ENCODE measurements at regions not wholly inside any gene's neighbourhood (a gene's known extent, or its start where the extent isn't known, plus 50 kb on each side); places are given as distances from the start of the nearest gene placed in this dataset.
"Not testable (repeated sequence)": the region's sequence is repeated elsewhere in the genome, so short reads cannot be mapped to it uniquely, and the experiment has no call there.

GRCh38 chr6:73929405-73929804, 233.4 kb downstream of the CD109 start:
- DNase-seq (ENCODE audit: low read depth): no peak
- no peak for TF ChIP-seq CTCF (IDR thresholded peaks at IDR 0.05; ENCODE audit: insufficient read depth, low read depth, low read length)
- no peak overlapping the region for H3K4me3 ChIP-seq (ENCODE audit: low read depth, low read length)

- TF ChIP-seq CTCF (IDR thresholded peaks at IDR 0.05; ENCODE audit: insufficient read depth, low read depth, low read length): no peak
- H3K4me3 ChIP-seq (ENCODE audit: low read depth, low read length): no peak overlapping the region
- DNase-seq (ENCODE audit: low read depth): no peak
Observed at GRCh38 chr6:73927421-73927820, 231.4 kb downstream of the CD109 start.

- H3K4me3 ChIP-seq (ENCODE audit: low read depth, low read length); DNase-seq (ENCODE audit: low read depth): not testable (repeated sequence)
Observed at GRCh38 chr6:73925703-73926102, 229.7 kb downstream of the CD109 start.

DNA sequence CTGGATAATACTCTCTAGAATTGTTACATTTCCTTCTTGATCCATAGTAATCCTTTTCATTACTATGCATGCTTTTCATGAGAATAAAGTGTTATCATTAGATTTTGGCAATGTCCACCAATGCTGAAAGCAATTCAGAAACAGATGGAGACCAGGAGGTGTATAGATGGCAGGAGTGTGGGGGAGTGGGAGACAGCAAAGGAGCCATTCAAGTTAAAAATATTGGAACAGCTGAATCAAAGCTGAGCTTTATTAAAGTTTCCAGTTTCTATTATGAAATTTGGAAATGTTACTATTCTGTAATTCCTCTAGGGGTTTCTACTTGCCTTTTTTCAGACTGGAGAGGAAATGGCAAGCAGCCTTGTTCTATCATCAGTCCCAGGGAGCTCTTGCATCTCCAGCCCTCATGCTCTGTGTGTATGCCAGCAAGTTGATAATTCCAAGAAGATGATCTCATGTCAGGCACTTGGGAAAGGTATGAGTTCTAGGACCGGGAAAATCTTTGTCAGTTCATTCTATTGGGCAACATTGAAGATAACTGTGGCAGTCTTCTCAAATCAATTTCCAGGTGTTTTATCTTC, 228.0 kb downstream of the CD109 start:
- DNase-seq (ENCODE audit: low read depth): peak; percentile 38
- TF ChIP-seq CTCF (IDR thresholded peaks at IDR 0.05; ENCODE audit: insufficient read depth, low read depth, low read length): no peak
- H3K4me3 ChIP-seq (ENCODE audit: low read depth, low read length): no peak overlapping the region

DNA sequence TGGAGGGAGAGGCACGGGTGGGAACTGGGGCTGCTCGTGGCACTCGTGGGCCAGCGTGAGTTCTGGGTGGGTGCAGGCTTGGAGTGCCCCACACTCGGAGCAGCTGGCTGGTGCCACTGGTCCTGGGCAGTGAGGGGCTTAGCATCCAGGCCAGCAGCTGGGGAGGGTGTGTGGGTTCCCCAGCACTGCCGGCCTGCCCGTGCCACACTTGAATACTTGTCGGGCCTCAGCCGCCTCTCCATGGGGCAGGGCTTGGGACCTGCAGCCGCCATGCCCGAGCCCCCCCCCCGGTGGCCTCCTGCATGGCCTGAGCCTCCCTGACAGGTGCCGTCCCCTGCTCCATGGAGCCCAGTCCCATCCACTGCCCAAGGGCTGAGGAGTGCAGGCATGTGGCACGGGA, 207.2 kb downstream of the CD109 start:
- H3K4me3 ChIP-seq (ENCODE audit: low read depth, low read length): no peak overlapping the region
- TF ChIP-seq CTCF (IDR thresholded peaks at IDR 0.05; ENCODE audit: insufficient read depth, low read depth, low read length): no peak
- DNase-seq (ENCODE audit: low read depth): no peak

DNA sequence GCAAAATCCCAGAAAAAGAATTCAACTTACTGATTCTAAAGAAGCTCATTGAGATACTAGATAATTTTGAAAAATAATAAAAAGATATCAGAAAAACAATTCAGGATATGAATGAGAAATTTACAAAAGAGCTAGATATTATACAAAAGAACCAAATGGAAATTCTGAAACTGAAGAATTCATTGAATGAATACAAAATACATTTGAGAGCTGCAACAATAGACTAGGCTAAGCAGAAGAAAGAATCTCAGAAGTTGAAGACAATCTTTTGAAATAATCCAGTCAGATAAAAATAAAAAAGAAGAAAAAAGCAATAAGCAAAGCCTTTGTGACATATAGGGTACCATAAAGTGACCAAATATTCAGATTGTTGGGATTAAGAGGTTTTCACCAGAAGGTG, 206.0 kb downstream of the CD109 start:
- no peak overlapping the region for H3K4me3 ChIP-seq (ENCODE audit: low read depth, low read length)
- no peak for TF ChIP-seq CTCF (IDR thresholded peaks at IDR 0.05; ENCODE audit: insufficient read depth, low read depth, low read length)
- DNase-seq (ENCODE audit: low read depth): no peak

DNA sequence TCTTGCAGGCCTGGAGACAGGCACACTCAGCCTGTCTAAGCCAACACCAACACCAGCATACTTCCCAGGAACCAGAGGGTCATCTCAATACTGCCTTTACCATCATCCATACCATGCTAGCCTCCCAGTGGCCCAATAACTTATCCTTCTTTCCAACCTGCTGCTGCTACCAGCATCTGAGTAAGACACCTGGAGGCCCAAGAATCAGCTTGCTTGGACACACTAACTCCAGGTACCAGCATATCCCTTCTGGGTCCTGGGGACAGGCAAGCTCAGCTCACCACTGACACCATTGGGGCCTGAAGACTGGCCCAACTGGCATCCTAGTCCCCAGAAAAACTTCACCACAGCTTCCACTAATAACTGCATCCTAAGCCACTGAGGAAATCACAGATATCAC, 205.3 kb downstream of the CD109 start:
- no peak for TF ChIP-seq CTCF (IDR thresholded peaks at IDR 0.05; ENCODE audit: insufficient read depth, low read depth, low read length)
- H3K4me3 ChIP-seq (ENCODE audit: low read depth, low read length): no peak overlapping the region
- DNase-seq (ENCODE audit: low read depth): no peak

Measured in fibroblast of villous mesenchyme (primary cell).